ENCODE measurements at regions not wholly inside any gene's neighbourhood (a gene's known extent, or its start where the extent isn't known, plus 50 kb on each side); places are given as distances from the start of the nearest gene placed in this dataset.
"Not testable (repeated sequence)": the region's sequence is repeated elsewhere in the genome, so short reads cannot be mapped to it uniquely, and the experiment has no call there.

DNA sequence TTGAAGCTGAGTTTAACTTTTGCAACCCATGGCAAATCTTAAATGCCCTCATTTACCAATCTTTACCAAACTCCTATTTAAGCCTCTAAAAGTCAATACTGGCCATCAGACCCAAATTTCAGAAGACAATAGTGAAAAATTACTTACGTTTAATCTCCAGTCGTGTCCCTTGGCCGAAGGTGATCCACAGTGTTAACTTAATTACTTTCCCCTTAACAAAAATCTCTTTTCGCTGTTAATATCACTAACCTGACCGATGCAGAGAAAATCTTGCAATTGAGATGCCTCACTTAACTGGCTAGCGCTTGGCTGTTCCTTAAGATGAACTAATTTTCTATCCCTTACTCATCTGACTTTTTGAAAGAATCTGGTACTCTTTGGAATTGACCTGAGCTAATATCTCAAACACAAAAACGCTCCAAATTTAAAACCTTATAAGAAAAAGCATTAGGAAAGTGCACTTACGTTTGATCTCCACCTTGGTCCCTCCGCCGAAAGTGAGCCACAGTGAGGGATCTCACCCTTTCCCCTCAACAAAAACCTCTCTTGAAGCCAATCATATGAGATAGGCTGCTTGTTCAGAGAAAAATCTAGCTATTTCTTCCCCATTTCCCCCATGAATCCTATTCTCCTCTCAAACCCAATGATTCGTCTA, 169.1 kb downstream of the RPIA start:
- no peak for DNase-seq (ENCODE audit: low spot score)

DNA sequence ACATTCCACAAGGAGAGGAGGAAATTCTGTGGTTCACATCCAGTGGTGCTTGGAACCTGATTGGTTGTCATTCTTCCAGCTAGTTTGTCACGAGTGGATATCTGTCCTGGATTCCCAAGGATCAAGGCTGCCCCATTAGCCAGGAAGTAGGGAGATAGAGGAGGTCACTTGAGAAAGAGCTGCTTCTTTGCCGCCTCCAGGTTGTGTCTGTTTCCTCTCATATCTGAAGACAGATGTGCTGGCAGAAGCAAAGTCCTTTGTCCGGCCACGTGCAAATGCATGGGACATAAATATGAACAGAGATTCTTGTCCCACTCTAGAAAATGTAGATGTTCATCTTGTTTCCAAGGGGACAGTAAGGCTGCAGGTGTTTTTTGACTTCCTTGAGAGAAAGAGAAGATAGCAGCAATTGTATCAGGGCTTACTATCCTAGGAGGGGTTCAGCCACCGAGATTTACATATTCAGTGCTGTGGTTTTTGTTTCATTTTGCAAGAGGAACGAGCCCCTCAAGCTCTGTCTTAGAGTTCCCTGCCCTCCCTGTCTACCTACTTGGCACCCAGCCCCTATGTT, 174.4 kb downstream of the RPIA start:
- DNase-seq (ENCODE audit: low spot score), result no peak

DNA sequence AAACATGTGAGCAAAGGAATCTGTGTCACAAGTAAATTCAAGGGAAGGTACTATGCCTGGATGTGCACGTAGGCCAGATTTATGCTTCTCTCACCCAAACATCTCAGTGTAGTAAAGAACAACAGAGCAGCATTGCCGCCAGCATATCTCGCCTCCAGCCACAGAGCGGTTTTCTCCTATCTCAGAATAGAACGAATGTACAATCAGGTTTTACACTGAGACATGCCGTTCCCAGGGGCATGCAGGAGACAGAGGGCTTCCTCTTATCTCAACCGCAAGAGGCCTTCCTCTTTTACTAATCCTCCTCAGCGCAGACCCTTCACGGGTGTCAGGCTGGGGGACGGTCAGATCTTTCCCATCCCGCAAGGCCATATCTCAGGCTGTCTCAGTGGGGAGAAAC, 175.3 kb downstream of the RPIA start:
- no peak for DNase-seq (ENCODE audit: low spot score)

DNA sequence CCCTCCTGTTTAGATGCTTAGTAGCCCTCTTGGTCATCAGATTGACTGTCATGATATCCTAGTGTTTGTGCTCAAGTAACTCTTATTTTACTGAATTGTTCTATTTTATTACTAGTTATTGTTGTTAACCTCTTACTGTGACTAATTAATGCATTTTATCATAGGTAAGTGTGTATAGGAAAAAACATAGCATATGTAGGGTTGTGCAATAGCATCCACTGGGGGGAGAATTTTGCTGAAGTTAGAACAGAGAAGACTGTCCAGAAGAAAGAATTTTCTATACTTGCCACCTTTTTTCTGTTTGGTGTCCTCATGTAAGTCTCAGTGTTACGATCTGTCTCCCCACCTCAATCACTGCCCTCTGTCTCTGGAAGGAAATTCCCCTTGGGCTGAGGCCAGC, 177.4 kb downstream of the RPIA start:
- DNase-seq (ENCODE audit: low spot score), result no peak

DNA sequence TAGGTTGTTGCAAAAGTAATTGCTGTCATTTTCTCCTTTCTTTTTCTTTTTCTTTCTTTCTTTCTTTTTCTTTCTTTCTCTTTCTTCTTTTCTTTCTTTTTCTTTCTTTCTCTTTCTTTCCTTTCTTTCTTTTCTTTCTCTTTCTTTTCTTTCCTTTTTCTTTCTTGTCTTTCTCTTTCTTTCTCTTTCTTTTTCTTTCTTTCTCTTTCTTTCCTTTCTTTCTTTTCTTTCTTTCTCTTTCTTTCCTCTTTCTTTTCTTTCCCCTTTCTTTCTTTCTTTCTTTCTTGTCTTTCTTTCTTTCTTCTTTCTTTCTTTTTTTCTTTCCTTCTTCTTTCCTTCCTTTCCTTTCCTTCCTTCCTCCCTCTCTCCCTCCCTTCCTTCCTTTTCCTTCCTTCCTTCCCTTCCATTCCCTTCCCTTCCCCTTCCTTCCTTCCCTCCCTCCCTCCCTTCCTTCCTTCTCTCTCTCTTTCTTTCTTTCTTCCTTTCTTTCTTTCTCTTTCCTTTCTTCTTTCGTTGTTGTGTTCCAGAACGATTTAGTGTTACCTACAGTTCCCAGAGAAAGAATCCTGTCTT, 178.9 kb downstream of the RPIA start:
- DNase-seq (ENCODE audit: low spot score), result no peak

DNA sequence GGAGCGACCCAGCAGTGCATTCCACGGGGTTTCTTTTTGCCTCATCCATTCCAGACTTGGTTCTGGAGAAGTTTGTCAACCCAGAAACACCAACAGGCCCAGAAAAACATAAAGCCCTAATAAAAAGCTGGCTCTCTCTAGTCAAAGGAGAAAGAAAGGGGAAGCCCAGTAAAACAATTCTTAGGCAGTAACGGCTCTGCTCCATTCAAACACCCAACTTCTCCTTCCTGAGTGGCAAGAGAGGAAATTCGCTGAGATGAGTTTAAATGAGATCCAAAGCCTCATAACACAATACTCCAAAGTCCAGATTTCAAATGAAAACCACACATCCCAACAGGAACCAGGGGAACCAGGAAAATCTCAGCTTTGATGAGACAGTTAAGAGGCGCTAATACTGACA, 179.9 kb downstream of the RPIA start:
- no peak for DNase-seq (ENCODE audit: low spot score)

DNA sequence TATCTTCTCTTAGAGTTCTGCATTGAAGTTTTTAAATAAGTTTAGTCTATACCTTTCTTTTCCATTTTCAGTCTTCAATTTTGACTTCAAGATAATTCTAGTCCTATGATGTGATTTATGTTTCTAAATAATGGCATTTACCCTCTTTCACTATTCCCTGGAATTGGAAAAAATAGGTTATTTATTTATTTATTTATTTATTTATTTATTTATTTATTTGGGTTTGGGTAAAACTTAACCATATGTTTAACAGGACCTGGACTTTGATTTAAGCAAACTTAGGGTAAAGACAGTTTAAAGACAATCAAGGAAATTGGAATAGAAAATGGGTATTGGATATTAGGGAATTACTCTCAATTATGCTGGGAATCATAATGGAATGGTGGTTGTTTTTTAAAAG, 182.1 kb downstream of the RPIA start:
- DNase-seq (ENCODE audit: low spot score), result no peak

DNA sequence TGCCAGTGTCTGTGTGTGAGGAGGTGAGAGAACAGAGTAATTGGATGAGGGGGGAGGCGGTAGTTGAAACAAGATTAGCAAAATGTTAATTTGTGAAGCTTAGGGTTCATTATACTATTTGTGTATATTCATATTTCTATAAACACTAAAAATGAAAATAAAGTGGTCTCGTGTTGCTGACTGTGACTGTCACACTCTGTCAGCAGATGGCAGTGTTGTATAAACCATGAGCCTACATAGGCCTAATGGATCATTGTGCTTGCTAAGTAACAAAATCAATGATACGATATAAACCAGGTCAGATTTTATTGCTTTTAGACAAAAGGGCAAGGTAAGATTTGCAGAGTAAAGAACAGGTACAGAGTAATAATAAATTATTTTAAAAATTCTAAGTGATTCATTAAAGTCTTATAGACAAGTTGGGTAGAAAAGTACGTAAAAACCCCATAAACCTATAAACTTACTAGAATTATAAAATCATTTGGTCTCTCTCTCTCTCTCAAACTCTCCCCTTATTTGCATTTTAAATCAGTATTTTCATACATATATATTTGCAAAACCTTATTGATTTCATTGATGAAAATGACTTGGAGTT, 182.7 kb downstream of the RPIA start:
- peak; percentile 51 for DNase-seq (ENCODE audit: low spot score)

DNA sequence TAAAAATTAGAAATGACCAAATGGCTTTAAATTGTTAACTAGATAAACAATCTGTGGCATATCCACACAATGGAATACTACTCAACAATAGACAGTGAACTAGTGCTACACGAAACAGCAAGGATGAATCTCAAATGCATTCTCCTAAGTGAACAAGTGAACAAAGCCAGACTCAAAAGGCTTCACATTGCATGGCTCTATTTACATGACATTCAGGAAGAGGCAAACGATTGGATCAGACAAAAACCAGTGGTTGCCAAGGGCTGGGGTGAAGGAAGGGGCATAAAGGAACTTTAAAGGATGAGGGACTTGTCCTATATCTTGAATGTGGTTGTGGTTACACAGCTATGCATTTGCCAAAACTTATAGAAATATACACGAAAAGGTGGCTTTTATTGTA, 184.3 kb downstream of the RPIA start:
- DNase-seq (ENCODE audit: low spot score), result no peak

DNA sequence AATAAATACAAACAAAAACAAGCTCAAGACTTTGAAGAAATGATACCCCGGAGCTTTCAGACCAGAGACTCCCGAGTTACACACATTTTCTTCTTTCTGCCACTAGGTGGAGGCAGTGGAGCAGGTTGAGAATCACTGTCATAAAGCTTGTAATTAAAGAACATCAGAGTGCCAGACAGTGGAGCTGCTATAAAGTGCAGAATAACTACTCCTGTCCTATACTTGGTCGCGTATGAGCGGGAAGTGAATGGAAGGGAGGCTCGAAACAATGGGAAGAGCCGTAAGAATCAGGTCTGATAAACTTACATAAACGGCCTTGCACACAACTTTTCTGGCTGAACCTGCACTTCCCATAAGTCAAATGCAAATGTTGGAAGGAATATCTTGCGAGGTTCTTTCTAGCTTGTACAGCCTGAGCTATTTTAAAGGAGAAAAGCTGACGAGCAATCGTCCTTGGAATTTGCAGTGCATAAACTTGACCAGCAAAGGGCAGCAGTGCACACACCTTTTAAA, 189.0 kb downstream of the RPIA start:
- peak; percentile 70 for DNase-seq (ENCODE audit: low spot score)

DNA sequence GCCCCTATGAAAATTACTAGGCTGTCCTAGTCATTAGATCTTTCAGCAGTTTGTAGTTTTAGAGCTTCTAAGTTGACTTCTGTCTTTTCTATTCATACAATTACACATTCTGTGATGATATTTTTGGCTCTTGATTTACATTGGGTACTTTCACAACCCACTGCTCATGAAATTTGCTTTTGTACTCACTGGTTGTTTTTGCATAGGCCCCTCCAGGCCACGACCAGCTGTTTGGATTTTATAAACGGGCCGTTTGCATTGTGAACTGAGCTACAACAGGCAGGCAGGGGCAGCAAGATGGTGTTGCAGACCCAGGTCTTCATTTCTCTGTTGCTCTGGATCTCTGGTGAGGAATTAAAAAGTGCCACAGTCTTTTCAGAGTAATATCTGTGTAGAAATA, 193.8 kb downstream of the RPIA start:
- no peak for DNase-seq (ENCODE audit: low spot score)

DNA sequence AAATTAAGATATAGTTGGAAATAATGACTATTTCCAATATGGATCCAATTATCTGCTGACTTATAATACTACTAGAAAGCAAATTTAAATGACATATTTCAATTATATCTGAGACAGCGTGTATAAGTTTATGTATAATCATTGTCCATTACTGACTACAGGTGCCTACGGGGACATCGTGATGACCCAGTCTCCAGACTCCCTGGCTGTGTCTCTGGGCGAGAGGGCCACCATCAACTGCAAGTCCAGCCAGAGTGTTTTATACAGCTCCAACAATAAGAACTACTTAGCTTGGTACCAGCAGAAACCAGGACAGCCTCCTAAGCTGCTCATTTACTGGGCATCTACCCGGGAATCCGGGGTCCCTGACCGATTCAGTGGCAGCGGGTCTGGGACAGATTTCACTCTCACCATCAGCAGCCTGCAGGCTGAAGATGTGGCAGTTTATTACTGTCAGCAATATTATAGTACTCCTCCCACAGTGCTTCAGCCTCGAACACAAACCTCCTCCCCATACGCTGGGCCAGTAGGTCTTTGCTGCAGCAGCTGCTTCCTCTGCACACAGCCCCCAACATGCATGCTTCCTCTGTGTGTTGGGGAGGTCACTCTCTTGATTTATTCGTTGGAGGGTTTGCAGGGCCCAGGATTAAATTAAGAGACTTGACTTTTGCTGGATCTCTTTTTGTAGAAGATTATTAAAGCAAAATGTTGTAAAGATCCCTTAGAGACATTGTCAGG, 194.4 kb downstream of the RPIA start:
- DNase-seq (ENCODE audit: low spot score), result no peak

DNA sequence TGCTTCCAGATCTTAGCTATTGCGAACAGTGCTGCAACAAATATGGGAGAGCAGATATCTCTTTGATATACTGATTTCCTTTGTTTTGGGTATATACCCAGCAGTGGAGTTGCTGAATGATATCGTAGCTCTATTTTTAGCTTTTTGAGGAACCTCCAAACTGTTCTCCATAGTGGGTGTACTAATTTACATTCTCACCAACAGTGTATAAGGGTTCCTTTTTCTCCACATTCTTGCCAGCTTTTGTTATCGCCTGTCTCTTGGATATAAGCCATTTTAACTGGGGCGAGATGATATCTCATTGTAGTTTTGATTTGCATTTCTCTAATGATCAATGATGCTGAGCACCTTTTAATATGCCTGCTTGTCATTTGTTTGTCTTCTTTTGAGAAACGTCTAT, 196.0 kb downstream of the RPIA start:
- DNase-seq (ENCODE audit: low spot score), result not testable (repeated sequence)

DNA sequence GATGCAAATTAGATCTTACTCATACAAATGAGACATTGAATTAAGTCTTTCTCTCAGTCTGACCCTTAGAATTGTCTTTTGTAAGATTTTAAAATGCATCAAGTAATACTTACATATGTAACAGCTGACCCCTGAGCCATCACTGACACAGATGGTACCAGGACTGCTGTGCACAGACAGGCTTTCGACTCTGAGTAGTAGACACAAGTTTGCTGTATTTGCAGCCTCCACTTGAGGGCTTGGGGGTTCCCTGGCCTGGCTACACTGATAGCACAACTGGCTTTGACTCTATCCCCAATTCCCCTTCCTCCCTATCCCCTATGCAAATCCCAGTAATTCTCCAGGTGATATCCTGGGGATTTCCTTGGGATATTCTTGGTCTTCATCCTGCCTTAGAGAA, 200.7 kb downstream of the RPIA start:
- DNase-seq (ENCODE audit: low spot score), result no peak

DNA sequence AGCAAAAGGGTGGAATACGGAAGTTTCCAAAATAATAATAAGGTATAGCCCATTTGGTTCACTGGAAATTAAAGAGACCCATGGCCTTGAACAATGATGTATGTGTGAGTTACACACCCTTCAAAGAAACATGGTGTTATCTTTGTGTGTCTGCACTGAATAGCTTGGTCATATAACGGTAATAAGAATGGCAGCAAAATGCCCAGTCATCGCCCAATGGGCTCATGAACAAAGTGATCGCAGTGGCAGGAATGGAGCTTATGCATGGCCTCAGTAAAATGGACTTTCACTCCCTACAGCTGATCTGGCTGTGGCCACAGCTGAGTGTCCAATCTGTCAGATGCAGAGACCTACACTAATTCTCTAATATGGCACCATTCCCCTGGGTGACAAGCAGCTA, 201.3 kb downstream of the RPIA start:
- DNase-seq (ENCODE audit: low spot score), result no peak

DNA sequence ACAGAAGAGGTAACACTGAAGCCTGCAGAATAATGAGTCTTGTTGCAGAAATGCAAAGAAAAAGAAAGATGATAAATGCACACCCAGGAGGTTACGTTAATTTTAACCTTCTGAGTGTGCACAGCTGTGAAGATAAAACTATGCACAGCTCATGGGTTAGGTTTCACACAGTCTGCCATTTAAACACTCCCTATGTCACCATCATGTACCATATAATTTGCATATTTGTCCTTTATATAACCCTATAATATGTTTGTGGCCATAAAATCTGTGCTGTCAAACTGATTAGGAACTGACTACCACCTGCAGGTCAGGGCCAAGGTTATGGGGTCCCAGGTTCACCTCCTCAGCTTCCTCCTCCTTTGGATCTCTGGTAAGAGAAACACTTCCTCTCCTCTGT, 205.5 kb downstream of the RPIA start:
- no peak for DNase-seq (ENCODE audit: low spot score)

DNA sequence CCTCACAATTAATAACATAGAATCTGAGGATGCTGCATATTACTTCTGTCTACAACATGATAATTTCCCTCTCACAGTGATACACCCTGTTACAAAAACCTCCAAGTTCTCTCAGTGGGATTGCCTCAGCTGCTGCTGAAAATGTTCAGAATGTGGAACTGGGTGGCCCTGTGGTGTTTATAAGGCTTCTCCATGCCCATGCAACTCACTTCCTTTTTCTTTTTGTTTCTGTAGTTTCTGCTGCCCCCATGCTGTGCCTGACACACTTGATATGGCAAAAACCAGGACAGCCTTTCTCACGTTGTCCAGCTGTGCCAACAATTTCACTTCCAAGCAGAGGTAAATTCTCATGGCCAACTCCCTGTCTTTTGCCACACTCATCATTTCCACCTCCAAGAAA, 206.2 kb downstream of the RPIA start:
- DNase-seq (ENCODE audit: low spot score), result no peak

DNA sequence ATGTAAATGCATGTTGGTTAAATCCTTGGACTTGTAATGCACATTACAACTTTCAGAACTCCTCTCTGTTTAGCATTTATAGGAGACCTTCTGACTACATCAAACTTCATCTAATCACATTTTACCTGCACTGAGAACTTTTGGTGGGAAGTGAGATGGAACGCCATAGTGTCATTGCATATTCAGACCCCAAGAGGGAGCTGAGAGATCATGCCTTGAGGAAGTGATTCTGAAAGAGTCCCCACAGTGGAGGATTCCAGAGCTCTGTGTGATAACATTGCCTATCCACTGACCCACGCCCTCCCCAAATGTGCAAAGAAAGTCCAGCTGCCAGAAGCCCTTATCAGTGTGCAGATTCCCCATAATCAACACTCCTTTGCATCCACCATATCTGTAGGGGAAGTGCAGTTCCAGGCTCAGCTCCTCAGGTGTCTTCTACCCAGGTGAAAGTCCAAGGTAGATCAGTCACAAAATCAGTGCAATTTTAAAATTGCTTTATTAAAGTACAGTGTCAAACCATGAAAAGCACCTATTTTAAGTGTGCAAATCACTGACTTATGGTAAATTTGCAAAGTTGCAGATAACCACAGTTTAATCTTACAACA, 212.4 kb downstream of the RPIA start:
- peak; percentile 52 for DNase-seq (ENCODE audit: low spot score)

DNA sequence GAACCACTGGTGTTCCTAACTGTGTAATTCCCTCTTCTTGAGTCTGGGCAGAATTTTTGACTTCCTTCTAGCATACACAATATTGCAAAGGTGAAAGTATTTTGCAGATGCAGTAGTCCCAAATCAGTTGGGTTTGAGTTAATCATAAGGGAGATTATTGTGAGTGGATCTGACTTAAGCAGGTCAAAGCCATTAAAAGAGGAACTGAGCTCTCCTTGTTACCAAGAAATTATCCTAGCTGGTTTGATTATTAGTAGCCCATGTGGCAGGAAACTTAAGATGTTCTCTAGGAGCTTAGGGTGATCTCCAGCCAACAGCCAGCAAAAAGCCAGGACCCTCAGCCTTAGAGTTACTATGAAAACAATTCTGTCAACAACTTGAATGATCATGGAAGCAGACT, 221.8 kb downstream of the RPIA start:
- no peak for DNase-seq (ENCODE audit: low spot score)

DNA sequence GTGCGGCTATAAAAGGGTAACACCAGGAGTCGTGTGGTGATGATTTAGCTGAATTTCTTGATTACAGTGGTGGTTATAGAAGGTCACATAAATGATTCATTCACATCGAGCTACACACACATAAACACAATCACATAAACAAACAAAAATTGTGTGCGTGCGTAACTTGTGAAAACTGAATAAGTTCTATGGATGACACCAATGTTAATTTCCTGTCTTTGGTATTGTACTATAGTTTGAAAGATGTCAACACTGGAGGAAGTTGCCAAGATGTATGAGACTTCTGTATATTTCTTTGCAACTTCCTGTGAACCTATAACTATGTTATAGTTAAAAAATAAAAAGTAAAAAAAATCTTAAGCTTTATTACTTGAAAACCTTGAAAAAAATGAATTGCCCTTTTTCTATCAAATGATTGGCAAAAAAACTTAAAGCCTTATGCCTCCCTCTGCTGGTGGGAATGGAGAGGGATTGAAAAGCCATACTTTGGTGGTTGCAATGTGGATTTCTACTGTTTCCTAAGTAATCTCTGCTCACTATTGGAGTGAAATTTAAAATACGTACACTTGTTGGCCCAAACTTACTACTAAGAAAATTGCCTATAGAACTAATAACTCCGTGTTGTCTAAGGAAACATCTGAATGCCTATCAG, 227.7 kb downstream of the RPIA start:
- DNase-seq (ENCODE audit: low spot score), result peak; percentile 18

DNA sequence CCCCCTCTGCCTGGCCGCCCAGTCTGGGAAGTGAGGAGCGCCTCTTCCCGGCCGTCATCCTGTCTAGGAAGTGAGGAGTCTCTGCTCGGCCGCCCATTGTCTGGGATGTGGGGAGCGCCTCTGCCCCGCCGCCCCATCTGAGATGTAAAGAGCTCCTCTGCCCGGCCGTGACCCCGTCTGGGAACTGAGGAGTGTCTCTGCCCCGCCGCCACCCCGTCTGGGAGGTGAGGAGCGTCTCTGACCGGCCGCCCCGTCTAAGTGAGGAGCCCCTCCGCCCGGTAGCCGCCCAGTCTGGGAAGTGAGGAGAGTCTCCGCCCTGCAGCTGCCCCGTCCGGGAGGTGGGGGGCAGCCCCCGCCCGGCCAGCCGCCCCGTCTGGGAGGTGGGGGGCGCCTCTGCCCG, 228.9 kb downstream of the RPIA start:
- DNase-seq (ENCODE audit: low spot score), result not testable (repeated sequence)

DNA sequence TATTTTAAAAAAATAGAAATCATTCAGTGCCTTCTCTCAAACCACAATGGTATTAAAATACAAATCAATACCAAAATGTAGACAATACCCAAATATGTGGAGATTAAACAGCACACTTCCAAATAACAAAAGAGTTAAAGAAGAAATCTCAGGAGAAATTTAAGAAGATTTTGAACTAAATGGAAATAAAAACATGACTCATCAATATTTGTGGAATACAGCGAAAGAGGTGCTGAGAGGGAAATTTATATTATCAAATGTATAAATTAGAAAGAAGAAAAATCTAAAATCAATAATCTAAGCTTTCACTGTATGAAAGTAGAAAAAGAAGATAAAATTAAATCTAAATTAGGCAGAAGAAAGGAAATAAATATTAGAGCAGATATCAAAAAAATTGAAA, 233.1 kb downstream of the RPIA start:
- DNase-seq (ENCODE audit: low spot score), result no peak

Data from iPS-NIHi11 (cell line).